Ectodermal cell (in vitro differentiated cells): ENCODE measurements at regions not wholly inside any gene's neighbourhood (a gene's known extent, or its start where the extent isn't known, plus 50 kb on each side); places are given as distances from the start of the nearest gene placed in this dataset.

Source experiments
- H3K27ac ChIP-seq: 2 replicates; pipeline ENCODE4 v1.7.0; 2013; ENCODE audit warnings: mild to moderate bottlenecking, low read depth, low read length; ENCODE audit not compliant: insufficient read depth, poor library complexity, severe bottlenecking
- H3K27me3 ChIP-seq: 2 replicates; pipeline ENCODE4 v1.7.0; 2013; ENCODE audit warnings: mild to moderate bottlenecking, low read length; ENCODE audit not compliant: insufficient read depth, control insufficient read depth, poor library complexity, severe bottlenecking
- H3K36me3 ChIP-seq: one replicate; pipeline ENCODE4 v1.7.0; 2013; ENCODE audit warnings: low read length; ENCODE audit not compliant: control insufficient read depth, insufficient read depth
- H3K4me1 ChIP-seq: one replicate; pipeline ENCODE4 v1.7.0; 2013; ENCODE audit warnings: low read length; ENCODE audit not compliant: control insufficient read depth, insufficient read depth
- H3K4me3 ChIP-seq: 2 replicates; pipeline ENCODE4 v1.7.0; 2013; ENCODE audit warnings: low read depth, low read length, control low read depth; ENCODE audit not compliant: insufficient read depth
- H3K9me3 ChIP-seq: 2 replicates; pipeline ENCODE4 v1.7.0; 2013; ENCODE audit warnings: mild to moderate bottlenecking, low read length, moderate library complexity; ENCODE audit not compliant: control insufficient read depth
- WGBS, 2 experiments: methylation state at CpG; one replicate each; pipeline ENCODE4 v1.1.7; 2013; ENCODE audit warnings: missing lambda C conversion rate in 2 of 2; 5-methylcytosine and 5-hydroxymethylcytosine counted together

DNA sequence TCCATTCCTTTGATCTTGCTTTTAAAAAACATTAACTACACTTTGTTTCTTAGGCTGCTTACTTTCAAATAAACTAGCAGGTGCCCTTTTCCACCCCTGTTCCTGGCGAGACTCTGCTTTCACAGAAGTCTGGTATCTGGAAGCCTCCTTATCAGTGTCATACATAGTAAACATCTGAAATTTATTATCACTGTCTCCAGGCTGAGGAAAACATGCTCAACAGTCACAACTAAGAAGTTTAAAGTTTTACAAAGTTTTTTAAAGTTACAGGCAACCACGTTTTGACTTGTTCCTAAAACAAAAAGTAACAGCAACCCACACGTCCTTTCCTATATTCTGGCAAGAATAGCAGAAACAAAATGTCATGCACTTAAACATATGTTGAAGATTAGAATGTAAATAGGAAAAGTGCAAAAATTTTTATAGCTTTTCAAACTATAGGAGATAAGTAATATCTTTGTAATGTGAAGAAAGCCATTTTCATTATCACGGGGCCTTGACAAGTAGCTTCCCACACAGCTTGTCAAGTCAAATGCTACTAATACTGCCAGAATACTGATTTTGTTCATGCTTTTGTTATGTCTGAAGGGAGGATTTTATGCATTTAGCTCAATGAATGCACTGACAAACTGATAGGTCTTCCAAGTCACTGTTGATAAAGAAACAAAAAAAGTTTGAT lies 275.2 kb upstream of the KCNMB2 start:
- Histone ChIP-seq H3K27me3 (no peaks in the 10 kb centered on the region), H3K9me3 (no peaks in the 10 kb centered on the region), H3K4me1 (no peaks in the 10 kb centered on the region), H3K4me3 (no peak overlapping the region), H3K27ac (no peak overlapping the region), H3K36me3 (no peaks in the 10 kb centered on the region)
- 92 to 93% methylated on average over 3 to 4 of the region's 4 CpGs for WGBS, 2 experiments

DNA sequence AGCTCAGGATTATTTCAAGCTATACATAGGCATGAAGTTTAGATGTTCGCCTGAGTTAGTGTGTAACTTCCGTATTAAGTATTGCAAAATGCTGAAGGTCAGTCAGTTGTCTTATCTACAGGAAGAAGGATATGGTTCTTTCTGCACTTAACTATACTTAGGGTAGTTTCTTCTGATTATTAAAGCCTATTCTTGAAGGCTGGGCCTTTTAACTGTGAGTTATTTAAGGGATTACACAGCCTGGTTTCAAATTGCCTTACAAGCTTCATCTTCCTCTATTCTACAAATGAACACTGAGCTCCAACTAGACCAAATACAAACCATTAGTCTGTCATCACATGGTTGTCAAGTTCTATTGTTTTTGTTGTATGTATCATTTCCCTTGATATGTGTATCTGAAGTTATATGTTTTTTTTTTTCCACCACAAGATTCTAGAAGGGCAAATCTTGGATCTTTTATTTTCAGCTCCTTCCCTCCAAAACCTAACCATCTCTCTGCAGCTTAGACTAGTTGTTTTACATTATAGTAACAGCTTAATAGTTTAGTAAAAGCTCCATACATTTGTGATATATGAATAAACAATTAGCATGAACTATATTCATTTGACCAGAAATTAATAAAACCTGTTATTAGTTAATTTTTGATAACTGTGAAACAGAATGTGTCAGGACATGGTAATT lies 272.9 kb upstream of the KCNMB2 start:
- Histone ChIP-seq H3K9me3 (no peaks in the 10 kb centered on the region), H3K27me3 (no peaks in the 10 kb centered on the region), H3K4me3 (no peak overlapping the region), H3K4me1 (no peaks in the 10 kb centered on the region), H3K36me3 (no peaks in the 10 kb centered on the region), H3K27ac (no peak overlapping the region)
- WGBS, 2 experiments: 96 to 98% methylated on average over 2 of the region's 2 CpGs

DNA sequence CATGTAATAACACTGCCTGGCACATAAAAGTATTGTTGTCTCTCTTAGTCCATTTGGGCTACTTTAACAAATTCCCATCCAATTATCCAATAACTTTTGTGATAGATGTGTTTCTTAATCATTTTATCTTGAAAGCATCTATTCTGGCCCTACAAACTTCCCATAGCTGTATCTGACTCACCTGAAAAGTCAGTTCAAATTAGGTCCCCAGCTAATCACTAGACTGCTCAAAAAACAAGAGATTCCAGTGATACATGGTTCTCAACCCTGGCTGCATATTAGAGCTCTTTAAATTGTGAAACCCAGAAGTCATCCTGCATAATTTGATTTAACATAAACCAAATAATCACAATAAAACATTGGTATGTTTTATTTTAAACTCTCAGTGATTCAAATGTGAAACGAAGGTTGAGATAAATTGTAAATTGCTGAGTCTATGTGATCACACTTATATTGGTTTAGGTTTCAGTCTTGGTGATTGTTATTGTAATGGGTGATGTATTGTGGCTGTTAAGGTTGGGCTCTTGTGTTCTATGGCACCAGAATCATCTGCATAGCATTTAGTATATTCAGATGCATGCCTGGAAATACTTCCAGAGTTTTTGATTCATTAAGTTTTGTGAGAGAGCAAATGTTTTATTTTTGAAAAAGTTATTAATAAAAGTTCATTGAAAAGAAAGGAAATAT lies 268.9 kb upstream of the KCNMB2 start:
- Histone ChIP-seq H3K9me3 (no peaks in the 10 kb centered on the region), H3K27ac (no peak overlapping the region), H3K4me1 (no peaks in the 10 kb centered on the region), H3K4me3 (no peak overlapping the region), H3K36me3 (no peaks in the 10 kb centered on the region), H3K27me3 (no peaks in the 10 kb centered on the region)
- WGBS, 2 experiments: 65 to 100% methylated on average over 1 of the region's 1 CpG

DNA sequence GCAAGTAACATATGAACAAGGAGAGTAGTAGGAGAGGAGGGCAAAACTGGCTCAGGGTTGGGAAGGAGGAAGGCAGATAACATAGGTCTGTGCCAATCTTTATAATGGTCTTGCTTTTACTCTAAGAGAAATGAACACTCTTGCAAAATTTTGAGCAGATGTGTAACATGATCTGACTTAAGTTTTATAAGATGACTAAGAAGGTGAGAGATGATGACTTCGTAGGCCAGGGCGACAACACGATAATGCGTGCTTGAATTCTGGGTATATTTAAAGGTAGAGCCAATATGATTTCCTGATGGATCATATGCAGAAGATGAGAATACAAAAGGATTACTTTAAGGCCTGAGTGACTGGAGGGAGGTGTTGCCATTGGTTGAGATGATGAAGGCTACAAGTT lies 265.4 kb upstream of the KCNMB2 start:
- no peaks in the 10 kb centered on the region for H3K27me3 ChIP-seq
- H3K27ac ChIP-seq: no peak overlapping the region
- no peak overlapping the region for H3K4me3 ChIP-seq
- H3K36me3 ChIP-seq: no peaks in the 10 kb centered on the region
- 97 to 99% methylated on average over 4 of the region's 4 CpGs for WGBS, 2 experiments
- H3K9me3 ChIP-seq: no peaks in the 10 kb centered on the region
- H3K4me1 ChIP-seq: no peaks in the 10 kb centered on the region

DNA sequence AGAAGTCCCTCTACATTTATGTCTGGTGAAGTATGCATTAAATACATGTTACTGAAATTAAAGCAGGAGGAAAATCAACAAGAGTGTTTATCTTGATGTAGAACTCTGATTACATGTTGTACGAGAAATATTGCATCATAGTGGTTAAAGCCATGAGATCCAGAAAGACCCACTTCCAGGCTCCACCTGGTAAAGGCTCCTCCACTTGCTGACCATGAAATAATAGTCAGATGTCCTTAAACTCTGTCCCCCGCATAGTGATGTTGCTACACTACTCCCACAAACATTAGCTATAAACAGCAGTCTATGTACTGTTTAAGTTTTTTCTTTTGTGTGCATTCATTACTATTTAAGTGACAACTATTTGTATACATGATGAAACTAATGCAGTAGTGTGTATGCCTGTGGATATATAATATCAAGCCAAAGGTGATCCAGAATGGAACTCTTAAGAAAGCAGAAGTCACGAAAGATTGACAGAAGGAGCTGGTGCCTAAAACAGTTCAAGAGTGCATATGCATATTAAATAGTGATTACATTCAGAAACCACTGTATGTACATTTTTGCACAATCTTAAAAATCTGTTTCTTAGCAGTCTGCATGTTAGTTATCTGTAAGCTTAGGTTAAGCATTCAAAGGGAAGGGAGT lies 264.4 kb upstream of the KCNMB2 start:
- Histone ChIP-seq H3K27me3 (no peaks in the 10 kb centered on the region), H3K27ac (no peak overlapping the region), H3K9me3 (no peaks in the 10 kb centered on the region), H3K4me1 (no peaks in the 10 kb centered on the region), H3K36me3 (no peaks in the 10 kb centered on the region), H3K4me3 (no peak overlapping the region)
- 96 to 97% methylated on average over 2 to 3 of the region's 3 CpGs for WGBS, 2 experiments

DNA sequence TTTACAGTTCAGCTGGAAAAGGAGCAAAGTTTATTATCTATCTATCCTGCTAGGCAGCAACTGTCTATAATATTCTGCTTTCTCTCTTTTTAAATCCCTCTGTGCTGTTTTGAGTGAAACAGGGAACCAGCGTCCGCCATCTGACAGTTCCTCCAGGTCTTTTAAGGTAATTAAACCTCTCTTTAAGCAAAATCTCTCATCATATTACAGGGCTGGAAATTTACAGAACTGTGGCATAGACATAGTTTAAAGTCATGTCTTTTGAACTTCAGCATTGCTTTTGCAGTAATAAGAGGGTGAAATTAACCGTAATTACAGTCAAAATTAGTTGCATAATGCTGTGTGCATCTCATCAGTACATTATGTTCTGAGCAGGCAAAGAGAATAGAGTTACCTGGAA lies 263.4 kb upstream of the KCNMB2 start:
- no peak overlapping the region for H3K4me3 ChIP-seq
- no peaks in the 10 kb centered on the region for H3K27me3 ChIP-seq
- H3K4me1 ChIP-seq: no peaks in the 10 kb centered on the region
- WGBS, 2 experiments: 93 to 94% methylated on average over 3 of the region's 3 CpGs
- no peaks in the 10 kb centered on the region for H3K36me3 ChIP-seq
- H3K9me3 ChIP-seq: no peaks in the 10 kb centered on the region
- H3K27ac ChIP-seq: no peak overlapping the region

DNA sequence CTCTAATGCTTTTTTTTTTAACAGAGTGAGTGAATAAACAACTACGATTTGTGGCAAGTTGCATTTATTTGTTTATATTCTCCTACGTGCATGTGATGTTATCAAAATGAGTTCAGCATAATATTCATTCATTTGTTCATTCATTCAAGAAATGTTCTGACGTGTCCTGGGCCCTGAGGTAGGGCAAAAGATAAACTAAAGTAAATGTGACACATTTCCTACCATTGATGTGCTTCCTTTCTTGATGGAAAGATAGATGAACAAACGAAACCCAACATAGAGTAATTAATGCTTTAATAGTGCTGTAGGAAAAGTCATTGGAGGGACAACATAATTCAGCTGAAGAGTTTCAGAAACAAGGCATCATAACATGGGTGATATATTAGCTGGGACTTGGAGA lies 261.5 kb upstream of the KCNMB2 start:
- H3K27me3 ChIP-seq: no peaks in the 10 kb centered on the region
- H3K4me1 ChIP-seq: no peaks in the 10 kb centered on the region
- no peak overlapping the region for H3K4me3 ChIP-seq
- WGBS, 2 experiments: 91 to 100% methylated on average over 1 to 4 of the region's 4 CpGs
- no peaks in the 10 kb centered on the region for H3K36me3 ChIP-seq
- no peaks in the 10 kb centered on the region for H3K9me3 ChIP-seq
- no peak overlapping the region for H3K27ac ChIP-seq

DNA sequence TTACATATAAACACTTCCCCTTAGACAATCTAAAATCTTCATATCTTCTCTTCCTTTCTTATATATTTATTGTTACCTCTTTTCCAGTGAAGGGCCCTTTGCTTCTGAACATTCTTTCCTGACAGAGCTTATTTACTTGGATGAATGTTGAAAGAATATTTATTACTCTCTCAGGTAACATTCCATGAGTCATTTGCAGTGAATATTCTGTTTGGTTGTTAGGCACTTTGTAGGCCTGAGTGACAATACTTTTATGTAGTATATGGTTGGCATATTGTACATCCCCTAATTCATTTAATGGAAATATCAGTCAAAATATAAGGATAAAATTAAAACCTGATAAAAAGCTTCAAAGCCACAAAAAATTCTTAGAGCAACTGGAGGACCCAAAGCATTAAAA lies 260.9 kb upstream of the KCNMB2 start:
- Histone ChIP-seq H3K27ac (no peak overlapping the region), H3K4me3 (no peak overlapping the region), H3K36me3 (no peaks in the 10 kb centered on the region), H3K27me3 (no peaks in the 10 kb centered on the region), H3K9me3 (no peaks in the 10 kb centered on the region), H3K4me1 (no peaks in the 10 kb centered on the region)

DNA sequence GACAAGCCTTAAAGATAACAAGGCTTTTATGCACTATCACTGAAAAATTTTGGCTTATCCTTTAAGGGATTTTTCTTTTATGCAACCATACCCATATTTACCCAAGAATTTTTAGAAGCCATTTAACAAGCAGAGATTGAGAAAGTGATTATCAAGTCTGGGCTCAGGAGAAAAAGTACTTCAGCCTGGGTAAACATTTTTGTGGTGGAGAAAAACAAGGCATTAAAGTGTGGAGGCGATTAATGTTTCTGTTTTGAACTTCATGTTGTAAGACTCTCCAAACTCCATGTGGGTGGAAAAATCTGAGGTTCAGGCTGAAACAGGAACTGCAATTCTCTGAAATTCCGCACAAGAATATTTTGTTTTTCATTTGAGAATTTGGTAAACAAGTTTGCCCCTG lies 260.4 kb upstream of the KCNMB2 start:
- H3K36me3 ChIP-seq: no peaks in the 10 kb centered on the region
- no peaks in the 10 kb centered on the region for H3K4me1 ChIP-seq
- H3K27ac ChIP-seq: no peak overlapping the region
- no peak overlapping the region for H3K4me3 ChIP-seq
- H3K27me3 ChIP-seq: no peaks in the 10 kb centered on the region
- 90 to 94% methylated on average over 2 of the region's 2 CpGs for WGBS, 2 experiments
- H3K9me3 ChIP-seq: no peaks in the 10 kb centered on the region

DNA sequence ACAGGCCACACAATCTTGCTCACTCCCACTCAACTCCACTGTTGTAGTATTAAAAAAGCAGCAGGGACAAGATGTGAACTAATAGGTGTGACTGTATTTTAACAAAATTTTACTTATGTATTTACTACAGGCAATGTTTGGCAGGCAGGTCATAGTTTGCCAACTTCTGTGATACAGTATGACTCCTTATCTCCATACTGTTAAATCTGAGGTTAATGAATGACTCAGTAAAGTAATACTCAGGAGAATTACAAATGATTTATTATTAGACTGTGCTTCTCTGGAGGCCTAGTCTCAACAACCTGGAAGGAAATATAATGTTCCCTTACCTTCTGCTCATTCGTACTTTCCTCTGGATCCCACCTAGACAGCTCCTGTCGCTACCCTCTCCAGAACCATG lies 258.6 kb upstream of the KCNMB2 start:
- no peaks in the 10 kb centered on the region for H3K27me3 ChIP-seq
- no peaks in the 10 kb centered on the region for H3K9me3 ChIP-seq
- H3K27ac ChIP-seq: no peak overlapping the region
- no peaks in the 10 kb centered on the region for H3K4me1 ChIP-seq
- no peak overlapping the region for H3K4me3 ChIP-seq
- WGBS, 2 experiments: 88 to 95% methylated on average over 2 of the region's 2 CpGs
- H3K36me3 ChIP-seq: no peaks in the 10 kb centered on the region
